ENCODE measurements at regions not wholly inside any gene's neighbourhood (a gene's known extent, or its start where the extent isn't known, plus 50 kb on each side); places are given as distances from the start of the nearest gene placed in this dataset.

DNA sequence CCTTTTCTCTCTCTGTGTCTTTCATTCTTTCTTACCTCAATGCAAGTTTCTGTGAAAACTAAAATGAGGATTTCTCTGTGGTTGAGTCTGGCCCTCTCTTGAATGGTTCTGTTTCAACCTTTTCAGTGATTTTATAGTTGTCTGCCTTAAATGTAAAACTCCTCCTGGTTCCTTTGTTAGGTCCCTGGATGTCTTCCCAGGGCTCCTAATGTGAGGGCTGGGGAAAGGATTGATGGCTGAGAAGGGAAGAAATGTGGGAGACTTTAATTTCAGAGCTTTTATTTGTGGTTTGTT, 90.6 kb upstream of the GRM7 start:
- no peak for ATAC-seq
- POLR2A ChIA-PET = no interaction called here
- H3K4me3 Mint-ChIP-seq = no peak overlapping the region
- no peaks in the 10 kb centered on the region for H3K36me3 Mint-ChIP-seq
- no peaks in the 10 kb centered on the region for H3K27me3 Mint-ChIP-seq
- H3K9me3 Mint-ChIP-seq = peaks cover 0 to 14% (median 7%) of the 10 kb centered on the region in 9 donors
- no peaks in the 10 kb centered on the region for H3K4me1 Mint-ChIP-seq
- no peak for DNase-seq
- no peak overlapping the region for H3K27ac Mint-ChIP-seq

DNA sequence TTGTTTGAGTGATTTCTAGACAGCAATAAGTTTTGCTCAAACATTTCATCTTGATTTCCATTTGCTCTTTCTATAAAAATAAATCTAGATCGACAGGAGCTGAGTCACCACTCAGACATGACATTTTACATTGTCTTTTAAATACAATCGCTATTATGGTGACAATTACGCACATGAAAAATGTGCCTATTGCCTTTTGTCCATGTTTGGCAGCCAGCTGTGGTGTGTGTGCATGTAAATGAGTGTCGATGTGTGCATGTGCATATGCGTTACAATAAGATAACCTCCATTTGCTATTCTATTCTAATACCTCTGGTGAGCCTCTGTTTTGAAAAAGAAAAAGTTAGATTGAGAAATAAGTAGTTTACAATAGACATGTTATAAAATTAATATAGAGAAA, 89.7 kb upstream of the GRM7 start:
- DNase-seq = no peak
- Mint-ChIP-seq H3K4me3 (no peak overlapping the region), H3K4me1 (no peaks in the 10 kb centered on the region), H3K27me3 (no peaks in the 10 kb centered on the region), H3K9me3 (peaks cover 0 to 14% (median 7%) of the 10 kb centered on the region in 9 donors), H3K36me3 (no peaks in the 10 kb centered on the region), H3K27ac (no peak overlapping the region)
- no peak for ATAC-seq
- POLR2A ChIA-PET = no interaction called here

DNA sequence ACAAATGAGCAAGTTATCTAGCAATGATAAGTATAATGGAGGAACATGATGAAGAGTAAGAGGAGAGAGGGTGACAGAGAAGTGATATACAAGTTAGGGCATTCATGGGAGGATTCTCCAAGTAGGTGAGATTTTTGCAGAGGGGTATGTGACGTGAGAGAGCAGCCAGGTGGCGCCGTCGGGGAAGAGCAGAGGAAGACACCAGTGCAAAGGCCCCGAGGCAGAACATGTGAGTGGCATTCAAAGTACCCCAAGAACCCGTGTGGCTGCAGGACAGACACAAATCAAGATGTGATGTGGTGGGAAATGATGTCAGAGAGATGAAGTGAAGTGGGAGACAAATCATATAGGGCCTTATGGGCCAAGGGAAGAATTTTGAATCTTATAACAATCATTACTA, 81.8 kb upstream of the GRM7 start:
- no peaks in the 10 kb centered on the region for H3K4me1 Mint-ChIP-seq
- H3K9me3 Mint-ChIP-seq = peaks cover 0 to 20% (median 5%) of the 10 kb centered on the region in 9 donors
- H3K4me3 Mint-ChIP-seq = no peak overlapping the region
- H3K27ac Mint-ChIP-seq = no peak overlapping the region
- H3K36me3 Mint-ChIP-seq = no peaks in the 10 kb centered on the region
- ATAC-seq (no peak), DNase-seq (no peak)
- H3K27me3 Mint-ChIP-seq = peaks cover 0 to 3% (median 0%) of the 10 kb centered on the region in 5 donors
- POLR2A ChIA-PET = no interaction called here

DNA sequence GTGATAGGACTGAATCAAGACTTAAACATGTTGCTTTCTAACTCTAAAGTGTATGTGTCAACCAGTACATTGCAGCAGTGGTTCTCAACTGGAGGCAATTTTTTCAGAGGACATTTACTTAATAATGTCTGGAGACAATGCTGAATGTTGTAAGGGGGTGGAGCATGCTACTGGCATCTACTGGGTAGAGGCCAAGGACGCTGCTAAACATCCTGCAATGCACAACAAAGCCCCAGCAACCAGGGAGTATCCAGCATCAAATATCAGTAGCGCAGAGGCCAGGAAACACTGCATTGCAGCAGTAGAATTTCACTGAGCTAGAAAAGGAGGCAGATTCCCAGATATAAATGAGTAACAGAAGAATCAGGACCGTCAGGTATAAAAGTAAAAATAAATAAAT, 79.8 kb upstream of the GRM7 start:
- Mint-ChIP-seq H3K9me3 (peaks cover 0 to 20% (median 5%) of the 10 kb centered on the region in 9 donors), H3K4me1 (no peaks in the 10 kb centered on the region), H3K36me3 (no peaks in the 10 kb centered on the region), H3K27ac (no peak overlapping the region), H3K4me3 (no peak overlapping the region), H3K27me3 (peaks cover 0 to 3% (median 0%) of the 10 kb centered on the region in 5 donors)
- POLR2A ChIA-PET = no interaction called here
- DNase-seq = no peak
- ATAC-seq = no peak

DNA sequence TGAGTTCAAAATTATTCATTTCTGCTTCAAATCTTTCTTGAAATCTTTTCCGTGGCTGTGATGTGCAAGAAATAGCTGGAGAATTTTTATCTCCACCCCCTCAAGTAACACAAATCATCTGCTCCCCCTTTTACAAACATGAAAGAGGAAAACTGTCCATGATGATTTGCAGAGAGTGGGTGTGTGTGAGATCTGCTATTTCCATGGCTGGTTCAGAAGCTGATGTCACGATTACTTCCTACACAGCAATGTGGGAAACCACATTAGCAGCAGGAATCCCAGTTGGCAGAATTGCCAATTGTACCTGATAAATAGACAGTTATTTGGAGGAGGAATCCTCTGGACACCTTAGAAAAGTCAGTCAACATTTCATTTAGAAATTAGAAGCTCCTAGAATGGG, 75.2 kb upstream of the GRM7 start:
- Mint-ChIP-seq H3K27ac (no peak overlapping the region), H3K36me3 (no peaks in the 10 kb centered on the region), H3K4me1 (no peaks in the 10 kb centered on the region), H3K9me3 (peaks cover 0 to 7% (median under 1%) of the 10 kb centered on the region in 9 donors), H3K4me3 (no peak overlapping the region), H3K27me3 (no peaks in the 10 kb centered on the region)
- no peak for ATAC-seq
- DNase-seq = no peak
- POLR2A ChIA-PET = no interaction called here

DNA sequence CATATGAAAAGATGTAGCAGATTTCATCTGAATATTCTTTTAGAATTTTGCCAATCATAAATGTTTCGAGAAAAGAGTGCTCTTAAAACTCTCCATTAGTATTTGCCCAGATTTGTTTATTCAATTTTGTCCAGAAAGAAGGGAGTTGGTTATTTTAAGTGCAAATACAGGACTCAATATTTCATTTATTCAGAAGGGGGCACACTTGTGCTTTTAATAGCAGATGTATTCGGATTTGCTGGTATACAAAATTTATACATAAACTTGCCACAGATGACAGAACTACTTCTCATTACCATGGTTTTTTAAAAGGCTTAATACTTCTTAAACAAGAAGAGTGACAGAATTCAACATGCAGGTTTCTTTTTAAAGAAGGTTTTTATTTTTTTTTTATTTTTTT, 69.8 kb upstream of the GRM7 start:
- POLR2A ChIA-PET = no interaction called here
- Mint-ChIP-seq H3K36me3 (no peaks in the 10 kb centered on the region), H3K4me3 (no peak overlapping the region), H3K9me3 (peaks cover 0 to 7% (median 0%) of the 10 kb centered on the region in 9 donors), H3K4me1 (no peaks in the 10 kb centered on the region), H3K27ac (no peak overlapping the region), H3K27me3 (no peaks in the 10 kb centered on the region)
- DNase-seq (no peak), ATAC-seq (no peak)

DNA sequence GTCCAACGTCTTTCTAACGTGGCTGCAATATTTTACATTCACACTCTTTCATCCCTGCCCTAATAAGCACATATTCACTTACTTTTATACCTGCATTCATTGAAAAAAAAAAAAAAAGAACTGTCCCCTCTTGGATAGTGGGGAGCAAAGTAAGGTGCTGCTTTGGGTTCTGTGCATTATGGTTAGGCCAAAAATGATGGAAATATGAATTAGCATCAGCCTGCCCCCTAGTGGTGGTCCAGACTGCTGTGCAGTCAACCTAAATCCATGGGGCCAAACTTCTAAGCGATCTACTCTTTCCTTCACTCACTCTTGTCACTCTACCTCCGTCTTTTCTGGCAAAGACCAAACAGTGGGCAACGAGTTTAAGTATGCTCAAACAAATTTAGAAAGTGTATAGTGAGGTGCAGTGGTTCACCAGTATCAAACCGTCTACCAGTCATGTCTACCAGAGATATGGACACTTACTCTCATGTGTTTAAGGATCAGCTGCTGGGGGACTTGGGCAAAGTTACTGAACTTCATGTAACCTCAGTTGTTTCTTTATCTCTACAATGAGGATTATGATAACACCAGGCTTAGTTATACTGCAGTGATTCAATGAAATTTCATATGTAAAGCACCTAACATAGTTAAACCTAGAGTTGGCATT, 61.5 kb upstream of the GRM7 start:
- Mint-ChIP-seq H3K4me3 (no peak overlapping the region), H3K4me1 (no peaks in the 10 kb centered on the region), H3K27me3 (no peaks in the 10 kb centered on the region), H3K27ac (no peak overlapping the region), H3K36me3 (no peaks in the 10 kb centered on the region), H3K9me3 (peaks cover 0 to 9% (median 0%) of the 10 kb centered on the region in 9 donors)
- no peak for ATAC-seq
- DNase-seq = peak in 2 of 10 donors; percentile 2 to 5
- POLR2A ChIA-PET = no interaction called here

DNA sequence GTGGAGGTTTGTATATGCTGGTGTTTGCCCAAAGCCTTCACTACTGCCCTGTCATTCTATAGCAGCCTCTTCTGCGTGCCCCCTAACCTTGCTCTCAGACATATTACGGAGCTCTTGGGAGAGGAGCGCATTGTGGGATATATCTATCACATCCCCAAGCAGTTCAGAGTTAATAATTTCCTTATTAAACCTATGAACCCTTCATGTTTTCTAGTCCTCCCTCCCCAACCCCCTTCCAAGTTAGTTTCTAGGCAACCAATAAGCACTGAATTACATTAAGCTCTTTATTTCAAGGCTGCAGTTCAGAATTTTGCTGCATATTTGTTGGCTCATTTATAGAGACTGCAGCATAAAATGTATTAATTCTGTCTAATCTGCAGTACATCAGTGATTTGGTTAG, 57.3 kb upstream of the GRM7 start:
- Mint-ChIP-seq H3K4me1 (no peaks in the 10 kb centered on the region), H3K4me3 (no peak overlapping the region), H3K27ac (no peak overlapping the region), H3K27me3 (no peaks in the 10 kb centered on the region), H3K9me3 (peaks cover 0 to 10% (median 0%) of the 10 kb centered on the region in 9 donors), H3K36me3 (no peaks in the 10 kb centered on the region)
- no peak for DNase-seq
- no peak for ATAC-seq
- POLR2A ChIA-PET = no interaction called here

DNA sequence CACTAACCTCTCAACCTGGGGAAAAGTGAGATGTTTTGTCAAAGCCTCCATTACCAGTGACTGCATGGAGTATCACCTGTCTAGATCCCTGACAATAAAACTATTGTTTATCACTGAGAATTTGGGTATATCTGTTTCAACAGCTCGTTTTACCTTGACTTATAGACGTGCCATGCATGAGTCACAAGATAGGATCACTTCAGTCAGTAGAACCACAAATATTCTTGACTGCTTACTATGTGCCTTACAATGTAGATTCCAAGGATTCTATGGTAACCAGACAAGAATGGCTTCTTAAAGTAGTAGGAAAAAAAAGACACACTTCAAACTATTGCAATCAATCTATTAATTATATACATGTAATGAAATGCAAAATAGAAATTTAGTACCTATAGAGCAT, 55.7 kb upstream of the GRM7 start:
- DNase-seq (no peak), ATAC-seq (no peak)
- no peaks in the 10 kb centered on the region for H3K36me3 Mint-ChIP-seq
- H3K4me3 Mint-ChIP-seq = no peak overlapping the region
- no peak overlapping the region for H3K27ac Mint-ChIP-seq
- POLR2A ChIA-PET = no interaction called here
- H3K27me3 Mint-ChIP-seq = no peaks in the 10 kb centered on the region
- H3K4me1 Mint-ChIP-seq = no peaks in the 10 kb centered on the region
- peaks cover 0 to 10% (median 0%) of the 10 kb centered on the region in 9 donors for H3K9me3 Mint-ChIP-seq

DNA sequence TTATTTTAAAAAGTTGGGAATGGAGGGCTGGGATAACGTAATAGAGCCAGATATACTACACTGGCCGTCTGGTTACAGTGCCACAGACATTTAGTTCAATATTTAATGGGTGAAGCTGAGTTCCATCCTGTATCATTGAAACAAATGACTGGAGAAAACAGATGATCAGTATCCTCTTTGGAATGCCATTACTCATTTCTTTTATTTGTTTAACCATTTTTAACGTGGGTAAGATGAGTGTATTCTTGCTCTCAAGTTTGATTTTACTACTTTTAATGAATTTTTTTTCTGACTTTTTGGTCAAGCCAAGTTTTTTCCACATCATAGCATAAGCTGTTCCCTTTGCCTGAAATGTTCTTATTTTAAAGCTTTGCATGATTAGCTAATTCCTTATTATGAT, 53.9 kb upstream of the GRM7 start:
- H3K4me1 Mint-ChIP-seq = no peaks in the 10 kb centered on the region
- no peak overlapping the region for H3K27ac Mint-ChIP-seq
- no peaks in the 10 kb centered on the region for H3K27me3 Mint-ChIP-seq
- DNase-seq (no peak), ATAC-seq (no peak)
- POLR2A ChIA-PET = no interaction called here
- H3K9me3 Mint-ChIP-seq = peaks cover 0 to 10% (median 0%) of the 10 kb centered on the region in 9 donors
- no peaks in the 10 kb centered on the region for H3K36me3 Mint-ChIP-seq
- H3K4me3 Mint-ChIP-seq = no peak overlapping the region

DNA sequence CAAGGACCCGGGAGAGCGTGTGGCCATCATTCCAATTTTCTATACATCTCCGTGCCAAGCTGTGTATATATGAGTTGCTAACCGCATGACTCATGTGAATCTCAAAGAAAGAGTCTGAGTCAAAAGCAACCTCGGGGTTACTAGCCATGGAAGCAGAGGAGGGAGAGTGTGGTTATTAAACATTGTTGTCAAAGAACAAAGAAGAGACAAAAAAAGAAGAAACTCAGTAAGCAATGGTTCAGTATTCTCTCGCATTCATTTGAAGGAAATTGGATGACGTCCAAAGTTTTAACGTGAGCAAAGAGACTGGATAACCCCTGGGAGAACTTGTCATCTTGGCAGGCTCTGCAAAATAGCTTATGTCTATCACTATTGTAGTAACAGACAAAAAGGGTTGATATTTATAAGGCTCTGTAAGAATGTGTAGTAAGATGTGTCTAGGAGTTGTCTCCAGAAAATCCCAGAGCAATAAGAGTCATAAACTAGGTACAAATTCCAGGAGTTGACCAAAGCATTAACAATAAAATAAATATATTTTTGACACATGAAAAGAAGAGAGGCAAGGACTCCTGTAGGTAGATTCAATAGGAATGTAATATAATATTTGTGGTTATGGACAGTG, 52.8 kb upstream of the GRM7 start:
- peaks cover 0 to 10% (median 2%) of the 10 kb centered on the region in 9 donors for H3K9me3 Mint-ChIP-seq
- no peak overlapping the region for H3K4me3 Mint-ChIP-seq
- no peak overlapping the region for H3K27ac Mint-ChIP-seq
- ATAC-seq = no peak
- H3K27me3 Mint-ChIP-seq = no peaks in the 10 kb centered on the region
- DNase-seq = no peak
- no peaks in the 10 kb centered on the region for H3K36me3 Mint-ChIP-seq
- H3K4me1 Mint-ChIP-seq = no peaks in the 10 kb centered on the region
- POLR2A ChIA-PET = no interaction called here

DNA sequence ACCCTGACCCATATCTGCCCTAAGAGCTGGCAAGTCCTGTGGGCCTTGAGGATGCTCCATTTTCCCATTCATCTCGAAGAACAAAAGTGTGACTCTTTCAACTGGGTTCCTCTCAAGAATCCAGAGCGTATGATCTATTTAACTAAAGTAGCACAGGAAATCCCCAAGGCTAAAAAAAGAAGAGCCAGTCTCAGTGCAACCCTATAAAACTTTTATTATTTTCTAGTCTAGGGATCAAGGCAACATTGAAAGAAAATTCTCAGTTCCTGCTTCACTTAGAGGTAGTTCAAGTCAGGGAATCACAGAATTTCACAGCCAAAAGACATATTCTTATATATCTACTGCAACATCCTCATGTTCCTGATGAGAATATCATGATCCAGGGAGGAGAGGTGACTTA, 51.6 kb upstream of the GRM7 start:
- no peaks in the 10 kb centered on the region for H3K36me3 Mint-ChIP-seq
- no peak overlapping the region for H3K27ac Mint-ChIP-seq
- no peaks in the 10 kb centered on the region for H3K27me3 Mint-ChIP-seq
- no peak for ATAC-seq
- DNase-seq = no peak
- POLR2A ChIA-PET = no interaction called here
- no peak overlapping the region for H3K4me3 Mint-ChIP-seq
- H3K4me1 Mint-ChIP-seq = no peaks in the 10 kb centered on the region
- peaks cover 0 to 10% (median 3%) of the 10 kb centered on the region in 9 donors for H3K9me3 Mint-ChIP-seq

Measured in naive thymus-derived CD8-positive, alpha-beta T cell (primary cell).